Tibial nerve (tissue), 4 donors: ENCODE measurements at regions not wholly inside any gene's neighbourhood (a gene's known extent, or its start where the extent isn't known, plus 50 kb on each side); places are given as distances from the start of the nearest gene placed in this dataset.

Experiments used
- DNase-seq, 2 donors: peaks; one replicate each; pipeline ENCODE4 v3.0.0-alpha.2; 2019; ENCODE audit warnings: low spot score in 2 of 2
- H3K27ac ChIP-seq, 4 donors: fragments of 200-600 bp; sonication (generic) in 3 of 4; one replicate each; pipeline ENCODE4 v1.5.1; 2017 to 2019; ENCODE audit warnings: mild to moderate bottlenecking in 1 of 4
- H3K27me3 ChIP-seq, 2 donors: fragments of 200-600 bp; sonication (generic) in 1 of 2; one replicate each; pipeline versions ENCODE4 v1.5.1 to v1.6.0; 2017 to 2019
- H3K36me3 ChIP-seq, 3 donors: fragments of 200-600 bp; sonication (generic); one replicate each; pipeline ENCODE4 v1.5.1; 2018 to 2019
- H3K4me1 ChIP-seq, 4 donors: fragments of 200-600 bp; sonication (generic) in 3 of 4; one replicate each; pipeline ENCODE4 v1.5.1; 2017 to 2019
- H3K4me3 ChIP-seq, 4 donors: fragments of 200-600 bp; sonication (generic) in 3 of 4; one replicate each; pipeline ENCODE4 v1.5.1; 2017 to 2019; ENCODE audit warnings: mild to moderate bottlenecking in 1 of 4, moderate library complexity in 1 of 4
- H3K9me3 ChIP-seq, 4 donors: fragments of 200-600 bp; sonication (generic) in 3 of 4; one replicate each; pipeline ENCODE4 v1.5.1; 2017 to 2019
- CTCF ChIP-seq, 5 experiments: fragments of 200-600 bp in 3 of 5; fragments of 450-650 bp in 2 of 5; sonication (generic) in 3 of 5; IDR thresholded peaks; one replicate each; pipeline ENCODE4 v1.5.1; 2016 to 2019; ENCODE audit warnings: antibody characterized with exemption in 5 of 5, mild to moderate bottlenecking in 3 of 5, moderate library complexity in 2 of 5
- EP300 ChIP-seq, 2 donors: sonication (generic); formaldehyde crosslinking; IDR thresholded peaks; one replicate each; pipeline ENCODE4 v1.6.1; 2017; ENCODE audit warnings: antibody characterized with exemption in 2 of 2, mild to moderate bottlenecking in 1 of 2
- POLR2A ChIP-seq, 2 donors: fragments of 450-650 bp; IDR thresholded peaks; one replicate each; pipeline ENCODE4 v1.6.1; 2017; ENCODE audit warnings: antibody characterized with exemption in 2 of 2, mild to moderate bottlenecking in 2 of 2, moderate library complexity in 2 of 2
- WGBS, 2 donors: methylation state at CpG; one replicate each; pipeline ENCODE4 v1.1.5; 2018; 5-methylcytosine and 5-hydroxymethylcytosine counted together

GRCh38 chr1:198830412-198830811 lies 191.6 kb downstream of the PTPRC start:
- no peak for DNase-seq
- no peaks in the 10 kb centered on the region for H3K36me3 ChIP-seq
- no peaks in the 10 kb centered on the region for H3K4me1 ChIP-seq
- no peak overlapping the region for H3K27ac ChIP-seq
- no peak for TF ChIP-seq EP300 (IDR thresholded peaks at IDR 0.05)
- WGBS, 2 donors = 90 to 96% methylated on average over 6 of the region's 6 CpGs
- H3K4me3 ChIP-seq = no peak overlapping the region
- no peaks in the 10 kb centered on the region for H3K9me3 ChIP-seq
- no peaks in the 10 kb centered on the region for H3K27me3 ChIP-seq

- Histone ChIP-seq H3K4me3 (no peak overlapping the region), H3K4me1 (no peaks in the 10 kb centered on the region), H3K36me3 (no peaks in the 10 kb centered on the region), H3K9me3 (no peaks in the 10 kb centered on the region), H3K27ac (no peak overlapping the region), H3K27me3 (no peaks in the 10 kb centered on the region)
- WGBS, 2 donors = 92% methylated on average over 6 of the region's 6 CpGs
- TF ChIP-seq POLR2A (IDR thresholded peaks at IDR 0.05) (no peak), CTCF (IDR thresholded peaks at IDR 0.05) (no peak), EP300 (IDR thresholded peaks at IDR 0.05) (no peak)
- DNase-seq = no peak
Observed at GRCh38 chr1:198833706-198834503, 195.1 kb downstream of the PTPRC start.

GRCh38 chr1:198837278-198838021 lies 198.6 kb downstream of the PTPRC start:
- no peaks in the 10 kb centered on the region for H3K27me3 ChIP-seq
- no peaks in the 10 kb centered on the region for H3K4me1 ChIP-seq
- WGBS, 2 donors = 62 to 71% methylated on average over 6 of the region's 6 CpGs
- H3K4me3 ChIP-seq = no peak overlapping the region
- H3K36me3 ChIP-seq = no peaks in the 10 kb centered on the region
- DNase-seq = no peak
- H3K9me3 ChIP-seq = no peaks in the 10 kb centered on the region
- TF ChIP-seq POLR2A (IDR thresholded peaks at IDR 0.05) (no peak), CTCF (IDR thresholded peaks at IDR 0.05) (no peak), EP300 (IDR thresholded peaks at IDR 0.05) (no peak)
- H3K27ac ChIP-seq = no peak overlapping the region

GRCh38 chr1:198838022-198838342 lies 199.1 kb downstream of the PTPRC start:
- no peak for TF ChIP-seq POLR2A (IDR thresholded peaks at IDR 0.05)
- no peak for TF ChIP-seq CTCF (IDR thresholded peaks at IDR 0.05)
- no peak for TF ChIP-seq EP300 (IDR thresholded peaks at IDR 0.05)
- 89 to 92% methylated on average over 2 of the region's 2 CpGs for WGBS, 2 donors
- no peak for DNase-seq
- no peaks in the 10 kb centered on the region for H3K4me1 ChIP-seq
- H3K36me3 ChIP-seq = no peaks in the 10 kb centered on the region
- H3K9me3 ChIP-seq = no peaks in the 10 kb centered on the region
- no peaks in the 10 kb centered on the region for H3K27me3 ChIP-seq
- no peak overlapping the region for H3K27ac ChIP-seq
- no peak overlapping the region for H3K4me3 ChIP-seq

- no peak overlapping the region for H3K4me3 ChIP-seq
- no peaks in the 10 kb centered on the region for H3K9me3 ChIP-seq
- H3K27ac ChIP-seq = no peak overlapping the region
- TF ChIP-seq CTCF (IDR thresholded peaks at IDR 0.05) (no peak), EP300 (IDR thresholded peaks at IDR 0.05) (no peak), POLR2A (IDR thresholded peaks at IDR 0.05) (no peak)
- no peak for DNase-seq
- no peaks in the 10 kb centered on the region for H3K27me3 ChIP-seq
- no peaks in the 10 kb centered on the region for H3K4me1 ChIP-seq
- WGBS, 2 donors = 87 to 94% methylated on average over 3 of the region's 3 CpGs
- peaks cover 0 to 4% (median 0%) of the 10 kb centered on the region in 3 donors for H3K36me3 ChIP-seq
Observed at GRCh38 chr1:198841477-198841876, 202.6 kb downstream of the PTPRC start.
